Loucy (cell line): ENCODE measurements at regions not wholly inside any gene's neighbourhood (a gene's known extent, or its start where the extent isn't known, plus 50 kb on each side); places are given as distances from the start of the nearest gene placed in this dataset.

Experiments
- H2AFZ ChIP-seq: fragments of 200-600 bp; sonication (generic); 2 replicates; pipeline ENCODE4 v1.6.0; 2016; ENCODE audit warnings: antibody characterized with exemption, mild to moderate bottlenecking, low read length, moderate library complexity
- H3F3A ChIP-seq: fragments of 200-600 bp; 2 replicates; pipeline ENCODE4 v1.6.0; 2016; ENCODE audit warnings: antibody characterized with exemption, low read depth, mild to moderate bottlenecking
- H3K27me3 ChIP-seq: fragments of 200-600 bp; sonication (generic); 2 replicates; pipeline ENCODE4 v1.6.1; 2014; ENCODE audit warnings: low read length, mild to moderate bottlenecking; ENCODE audit not compliant: insufficient read depth, poor library complexity, severe bottlenecking
- H3K36me3 ChIP-seq: fragments of 200-600 bp; sonication (generic); 2 replicates; pipeline ENCODE4 v1.6.1; 2016; ENCODE audit warnings: low read length; ENCODE audit not compliant: insufficient read depth
- H3K4me1 ChIP-seq: fragments of 200-600 bp; sonication (generic); 2 replicates; pipeline ENCODE4 v1.5.1; 2014; ENCODE audit warnings: low read length, mild to moderate bottlenecking; ENCODE audit not compliant: insufficient read depth, poor library complexity, severe bottlenecking
- H3K4me2 ChIP-seq: fragments of 200-600 bp; sonication (generic); 2 replicates; pipeline ENCODE4 v1.6.0; 2014; ENCODE audit warnings: antibody characterized with exemption, low read length, low read depth, mild to moderate bottlenecking; ENCODE audit not compliant: poor library complexity, severe bottlenecking
- H3K4me3 ChIP-seq: fragments of 200-600 bp; sonication (generic); 2 replicates; pipeline ENCODE4 v1.5.1; 2014; ENCODE audit warnings: low read length, mild to moderate bottlenecking, mixed read lengths; ENCODE audit not compliant: poor library complexity, severe bottlenecking
- H3K79me2 ChIP-seq: fragments of 200-600 bp; sonication (generic); 2 replicates; pipeline ENCODE4 v1.6.1; 2014; ENCODE audit warnings: low read length; ENCODE audit not compliant: insufficient read depth
- H3K9ac ChIP-seq: fragments of 200-600 bp; sonication (generic); 2 replicates; pipeline ENCODE4 v1.6.0; 2014; ENCODE audit warnings: mild to moderate bottlenecking, low read depth, low read length, moderate library complexity; ENCODE audit not compliant: poor library complexity, severe bottlenecking
- H3K9me2 ChIP-seq: fragments of 200-600 bp; sonication (generic); replicated peaks from 2 replicates; pipeline ENCODE4 v1.6.1; 2016; ENCODE audit warnings: low read depth, low read length, mixed read lengths
- H3K9me3 ChIP-seq: fragments of 200-600 bp; sonication (generic); 2 replicates; pipeline ENCODE4 v1.6.1; 2014; ENCODE audit warnings: mild to moderate bottlenecking, antibody characterized with exemption, low read length, low read depth; ENCODE audit not compliant: insufficient read depth
- H4K20me1 ChIP-seq: fragments of 200-600 bp; sonication (generic); 2 replicates; pipeline ENCODE4 v1.6.0; 2014; ENCODE audit warnings: antibody characterized with exemption, low read length, mild to moderate bottlenecking; ENCODE audit not compliant: insufficient read depth, poor library complexity, severe bottlenecking
- CTCF ChIP-seq: fragments of 200-600 bp; sonication (generic); conservative IDR thresholded peaks from 2 replicates; pipeline ENCODE4 v1.5.1; 2014; ENCODE audit warnings: mild to moderate bottlenecking, antibody characterized with exemption, low read length
- EZH2phosphoT487 ChIP-seq: fragments of 200-600 bp; IDR thresholded peaks from 2 replicates; pipeline ENCODE4 v1.6.1; 2018; ENCODE audit warnings: antibody characterized with exemption, mild to moderate bottlenecking, moderate library complexity, borderline replicate concordance

- Histone ChIP-seq H3K4me3 (no peak overlapping the region), H4K20me1 (no peaks in the 10 kb centered on the region), H3K27me3 (peaks cover 52% of the 10 kb centered on the region), H2AFZ (no peak overlapping the region), H3K9me3 (no peaks in the 10 kb centered on the region), H3K9ac (no peak overlapping the region), H3K36me3 (no peaks in the 10 kb centered on the region), H3K4me1 (peaks cover 7% of the 10 kb centered on the region), H3F3A (no peaks in the 10 kb centered on the region), H3K4me2 (no peak overlapping the region), H3K79me2 (no peaks in the 10 kb centered on the region), H3K9me2 (no peaks in the 10 kb centered on the region)
- TF ChIP-seq EZH2phosphoT487, result no peak
Observed at GRCh38 chr12:90080616-90081015, 372.0 kb upstream of the ATP2B1 start.

GRCh38 chr12:90079529-90080210 lies 371.0 kb upstream of the ATP2B1 start:
- no peak overlapping the region for H3K9ac ChIP-seq
- no peaks in the 10 kb centered on the region for H4K20me1 ChIP-seq
- no peak overlapping the region for H2AFZ ChIP-seq
- H3K9me3 ChIP-seq, result no peaks in the 10 kb centered on the region
- no peak overlapping the region for H3K4me3 ChIP-seq
- TF ChIP-seq EZH2phosphoT487, result no peak
- TF ChIP-seq CTCF, result no peak
- peaks cover 62% of the 10 kb centered on the region for H3K27me3 ChIP-seq
- H3K4me1 ChIP-seq, result peaks cover 7% of the 10 kb centered on the region
- H3K4me2 ChIP-seq, result no peak overlapping the region
- H3K9me2 ChIP-seq, result no peaks in the 10 kb centered on the region
- H3K79me2 ChIP-seq, result no peaks in the 10 kb centered on the region
- no peaks in the 10 kb centered on the region for H3K36me3 ChIP-seq
- H3F3A ChIP-seq, result no peaks in the 10 kb centered on the region

- Histone ChIP-seq H3K9ac (no peak overlapping the region), H3K9me3 (no peaks in the 10 kb centered on the region), H3K4me3 (no peak overlapping the region), H4K20me1 (no peaks in the 10 kb centered on the region), H3K9me2 (no peaks in the 10 kb centered on the region), H2AFZ (no peak overlapping the region), H3F3A (no peaks in the 10 kb centered on the region), H3K79me2 (no peaks in the 10 kb centered on the region), H3K4me2 (no peak overlapping the region), H3K4me1 (peaks cover 7% of the 10 kb centered on the region), H3K36me3 (no peaks in the 10 kb centered on the region), H3K27me3 (peaks cover 62% of the 10 kb centered on the region)
- TF ChIP-seq CTCF (no peak), EZH2phosphoT487 (no peak)
Observed at GRCh38 chr12:90078344-90078743, 369.7 kb upstream of the ATP2B1 start.

GRCh38 chr12:90077756-90078155 lies 369.1 kb upstream of the ATP2B1 start:
- Histone ChIP-seq H3K4me1 (peaks cover 7% of the 10 kb centered on the region), H3K27me3 (peaks cover 59% of the 10 kb centered on the region), H3K4me2 (no peak overlapping the region), H3K9me2 (no peaks in the 10 kb centered on the region), H3K79me2 (no peaks in the 10 kb centered on the region), H3K9me3 (no peaks in the 10 kb centered on the region), H3K4me3 (no peak overlapping the region), H3F3A (no peaks in the 10 kb centered on the region), H3K36me3 (no peaks in the 10 kb centered on the region), H3K9ac (no peak overlapping the region), H2AFZ (no peak overlapping the region), H4K20me1 (no peaks in the 10 kb centered on the region)
- TF ChIP-seq CTCF, result no peak
- TF ChIP-seq EZH2phosphoT487, result no peak
